HL-60 (cell line): ENCODE measurements at regions not wholly inside any gene's neighbourhood (a gene's known extent, or its start where the extent isn't known, plus 50 kb on each side); places are given as distances from the start of the nearest gene placed in this dataset.

Source experiments
- DNase-seq, 2 experiments: peaks; one replicate each; pipeline ENCODE4 v3.0.0-alpha.2; 2010 to 2020; ENCODE audit warnings: low read depth in 1 of 2, low spot score in 1 of 2
- H3K27ac ChIP-seq: fragments of 250-450 bp; sonication (Bioruptor Pico); replicated peaks from 2 replicates; pipeline ENCODE4 v1.5.1; 2020; ENCODE audit warnings: mild to moderate bottlenecking, moderate library complexity
- H3K27me3 ChIP-seq: fragments of 250-450 bp; sonication (Bioruptor Pico); 2 replicates; pipeline ENCODE4 v1.5.1; 2021; ENCODE audit warnings: mild to moderate bottlenecking, moderate library complexity; ENCODE audit not compliant: insufficient read depth, poor library complexity, severe bottlenecking
- H3K4me3 ChIP-seq: replicated peaks from 2 replicates; pipeline ENCODE4 v1.5.1; 2011; ENCODE audit warnings: mild to moderate bottlenecking, control low read depth, low read length; ENCODE audit not compliant: insufficient read depth
- CTCF ChIP-seq: IDR thresholded peaks from one replicate; pipeline ENCODE4 v1.5.1; 2011; ENCODE audit warnings: low read length, control low read depth, inconsistent platforms; ENCODE audit not compliant: insufficient read depth
- GABPA ChIP-seq: IDR thresholded peaks from 2 replicates; pipeline ENCODE4 v1.6.1; 2012; ENCODE audit warnings: low read depth
- POLR2AphosphoS5 ChIP-seq: IDR thresholded peaks from 2 replicates; pipeline ENCODE4 v1.6.1; 2012; ENCODE audit warnings: low read depth
- REST ChIP-seq: IDR thresholded peaks from 2 replicates; pipeline ENCODE4 v1.6.1; 2012; ENCODE audit warnings: low read depth; ENCODE audit not compliant: insufficient replicate concordance
- SPI1 ChIP-seq: IDR thresholded peaks from 2 replicates; pipeline ENCODE4 v1.6.1; 2012; ENCODE audit warnings: low read depth, mild to moderate bottlenecking, borderline replicate concordance

GRCh38 chr1:222117809-222118208, 375.9 kb upstream of the DUSP10 start:
- Histone ChIP-seq H3K27ac (no peak overlapping the region), H3K4me3 (no peak overlapping the region), H3K27me3 (peaks cover 5% of the 10 kb centered on the region)
- TF ChIP-seq CTCF (no peak), SPI1 (no peak), POLR2AphosphoS5 (no peak), GABPA (no peak), REST (no peak)
- no peak for DNase-seq

- TF ChIP-seq SPI1 (no peak), REST (no peak), POLR2AphosphoS5 (no peak), GABPA (no peak), CTCF (no peak)
- no peak for DNase-seq
Measured at GRCh38 chr1:222114536-222115156, 372.8 kb upstream of the DUSP10 start.

GRCh38 chr1:222109836-222110235, 367.9 kb upstream of the DUSP10 start:
- TF ChIP-seq CTCF (no peak), GABPA (no peak), REST (no peak), POLR2AphosphoS5 (no peak), SPI1 (no peak)
- no peak for DNase-seq
- Histone ChIP-seq H3K27me3 (no peaks in the 10 kb centered on the region), H3K27ac (no peak overlapping the region), H3K4me3 (no peak overlapping the region)

More at GRCh38 chr1:222114536-222115156, 372.8 kb upstream of the DUSP10 start:
- no peak overlapping the region for H3K27ac ChIP-seq
- H3K4me3 ChIP-seq: no peak overlapping the region
- H3K27me3 ChIP-seq: peaks cover 1% of the 10 kb centered on the region
